BE2C (cell line): ENCODE measurements at regions not wholly inside any gene's neighbourhood (a gene's known extent, or its start where the extent isn't known, plus 50 kb on each side); places are given as distances from the start of the nearest gene placed in this dataset.

Experiments
- DNase-seq: peaks from one replicate; pipeline ENCODE4 v3.0.0-alpha.2; 2020
- H3K27me3 ChIP-seq: fragments of 250-450 bp; sonication (Bioruptor Pico); 2 replicates; pipeline ENCODE4 v1.5.1; 2020; ENCODE audit warnings: mild to moderate bottlenecking
- H3K36me3 ChIP-seq: fragments of 250-450 bp; sonication (Bioruptor Pico); 2 replicates; pipeline ENCODE4 v1.5.1; 2020; ENCODE audit warnings: mild to moderate bottlenecking
- H3K4me1 ChIP-seq: fragments of 250-450 bp; sonication (Bioruptor Pico); 2 replicates; pipeline ENCODE4 v1.5.1; 2020
- H3K4me3 ChIP-seq: 2 replicates; pipeline ENCODE4 v1.5.1; 2011; ENCODE audit warnings: low read depth, low read length
- H3K9me3 ChIP-seq: fragments of 250-450 bp; sonication (Bioruptor Pico); 2 replicates; pipeline ENCODE4 v1.5.1; 2020
- TF ChIP-seq, protein P1 (sequence below): IDR thresholded peaks from 2 replicates; pipeline ENCODE4 v1.5.1; 2012; ENCODE audit warnings: mild to moderate bottlenecking, low read depth, low read length

DNA sequence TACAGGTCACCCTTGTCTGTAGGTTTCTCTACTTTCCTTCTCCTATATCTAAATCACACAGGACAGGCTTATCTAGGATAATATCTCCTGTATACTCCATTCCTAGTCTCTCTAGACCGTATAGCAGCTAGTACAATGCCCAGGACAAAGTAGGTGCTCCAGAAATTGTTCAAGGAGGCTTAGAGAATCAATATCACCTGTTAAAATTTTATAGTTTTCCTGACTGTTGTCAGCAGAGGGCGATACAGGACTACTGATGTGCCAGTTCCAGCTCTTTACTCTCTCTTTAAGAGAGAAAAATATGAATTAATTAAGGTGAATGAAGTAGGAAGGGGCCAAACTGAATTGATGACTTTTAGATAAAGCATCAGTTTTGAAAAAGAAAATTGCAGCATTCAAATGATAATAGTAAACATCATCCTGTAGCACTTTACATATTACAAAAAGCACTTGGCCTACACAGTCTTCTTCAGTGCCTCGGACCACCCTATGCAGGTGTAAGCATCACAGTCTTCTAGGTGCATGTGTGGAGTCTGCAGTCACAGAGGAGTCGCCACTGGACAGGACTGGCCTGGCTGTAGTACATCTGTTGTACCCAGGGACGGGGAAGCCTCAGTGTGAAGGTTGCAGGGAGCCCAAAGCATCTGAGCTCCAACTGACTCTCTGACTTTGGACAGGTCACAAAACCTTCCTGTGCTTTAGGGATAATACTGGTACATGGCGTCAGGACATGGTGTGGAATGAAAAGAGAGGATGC lies 61.9 kb upstream of the MAX start:
- TF ChIP-seq, protein P1, sequence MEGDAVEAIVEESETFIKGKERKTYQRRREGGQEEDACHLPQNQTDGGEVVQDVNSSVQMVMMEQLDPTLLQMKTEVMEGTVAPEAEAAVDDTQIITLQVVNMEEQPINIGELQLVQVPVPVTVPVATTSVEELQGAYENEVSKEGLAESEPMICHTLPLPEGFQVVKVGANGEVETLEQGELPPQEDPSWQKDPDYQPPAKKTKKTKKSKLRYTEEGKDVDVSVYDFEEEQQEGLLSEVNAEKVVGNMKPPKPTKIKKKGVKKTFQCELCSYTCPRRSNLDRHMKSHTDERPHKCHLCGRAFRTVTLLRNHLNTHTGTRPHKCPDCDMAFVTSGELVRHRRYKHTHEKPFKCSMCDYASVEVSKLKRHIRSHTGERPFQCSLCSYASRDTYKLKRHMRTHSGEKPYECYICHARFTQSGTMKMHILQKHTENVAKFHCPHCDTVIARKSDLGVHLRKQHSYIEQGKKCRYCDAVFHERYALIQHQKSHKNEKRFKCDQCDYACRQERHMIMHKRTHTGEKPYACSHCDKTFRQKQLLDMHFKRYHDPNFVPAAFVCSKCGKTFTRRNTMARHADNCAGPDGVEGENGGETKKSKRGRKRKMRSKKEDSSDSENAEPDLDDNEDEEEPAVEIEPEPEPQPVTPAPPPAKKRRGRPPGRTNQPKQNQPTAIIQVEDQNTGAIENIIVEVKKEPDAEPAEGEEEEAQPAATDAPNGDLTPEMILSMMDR, result peak; percentile 76
- no peaks in the 10 kb centered on the region for H3K9me3 ChIP-seq
- no peaks in the 10 kb centered on the region for H3K27me3 ChIP-seq
- no peaks in the 10 kb centered on the region for H3K4me1 ChIP-seq
- H3K4me3 ChIP-seq, result no peak overlapping the region
- DNase-seq, result peak; percentile 31
- no peaks in the 10 kb centered on the region for H3K36me3 ChIP-seq

DNA sequence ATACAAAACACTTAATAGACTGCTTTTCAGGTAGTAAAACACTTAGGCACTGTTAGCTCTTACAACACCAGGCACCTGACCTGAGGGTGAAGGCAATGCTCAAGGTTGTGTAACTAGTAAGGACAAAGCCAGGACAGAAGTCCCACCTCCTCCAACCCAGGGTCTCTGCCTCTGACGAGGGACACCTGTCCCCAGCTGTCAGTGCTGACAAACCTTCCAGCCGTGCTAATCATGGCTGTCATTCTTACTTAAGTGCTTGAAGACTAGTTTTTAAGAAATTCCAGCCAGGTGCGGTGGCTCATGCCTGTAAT lies 62.5 kb upstream of the MAX start:
- no peaks in the 10 kb centered on the region for H3K36me3 ChIP-seq
- TF ChIP-seq, protein P1, result no peak
- H3K4me1 ChIP-seq, result no peaks in the 10 kb centered on the region
- no peak for DNase-seq
- H3K27me3 ChIP-seq, result no peaks in the 10 kb centered on the region
- no peaks in the 10 kb centered on the region for H3K9me3 ChIP-seq
- no peak overlapping the region for H3K4me3 ChIP-seq

DNA sequence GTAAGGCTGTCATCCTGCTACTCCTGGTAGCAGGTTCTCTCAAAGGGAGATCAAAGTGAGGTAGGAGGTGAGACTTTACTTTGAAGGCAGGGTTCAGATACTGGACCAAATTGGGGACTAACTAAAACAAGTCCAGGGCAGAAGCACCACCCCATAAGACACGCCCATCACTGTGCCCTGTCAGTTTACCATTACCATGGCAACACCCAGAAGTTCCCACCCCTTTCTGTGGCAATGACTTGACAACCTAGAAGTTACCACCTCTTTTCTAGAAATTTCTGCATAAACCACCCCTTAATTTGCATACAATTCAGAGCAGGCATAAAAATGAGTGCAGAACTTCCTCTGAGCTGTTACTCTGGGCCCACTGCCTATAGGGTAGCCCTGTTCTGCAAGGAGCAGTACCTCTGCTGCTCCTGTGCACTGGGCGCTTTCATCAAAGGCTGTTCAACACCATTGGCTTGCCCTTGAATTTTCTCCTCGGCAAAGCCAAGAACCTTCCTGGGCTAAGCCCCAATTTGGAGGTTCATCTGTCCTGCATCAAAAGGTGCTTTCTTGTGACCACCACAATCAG lies 64.8 kb upstream of the MAX start:
- Histone ChIP-seq H3K4me1 (no peaks in the 10 kb centered on the region), H3K36me3 (no peaks in the 10 kb centered on the region)
- no peak for DNase-seq

DNA sequence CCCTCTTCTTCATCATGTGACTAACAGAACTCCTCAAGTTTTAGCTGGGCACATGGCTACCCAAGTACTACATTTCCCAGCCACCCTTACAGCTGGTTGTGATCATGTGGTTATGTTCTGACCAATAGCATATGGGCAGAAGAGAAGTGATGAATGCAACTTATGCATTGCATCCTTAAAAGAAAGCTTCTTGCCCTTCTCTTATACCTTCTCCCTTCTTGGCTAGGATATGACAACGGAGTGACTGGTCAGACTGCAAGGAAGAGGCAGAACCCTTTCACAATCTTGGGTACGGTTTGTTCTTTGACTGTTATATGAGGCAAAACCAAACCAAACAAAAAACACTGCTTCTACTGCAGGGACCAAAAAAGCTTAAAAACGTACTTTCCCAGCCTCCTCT lies 66.5 kb upstream of the MAX start:
- no peaks in the 10 kb centered on the region for H3K9me3 ChIP-seq
- H3K27me3 ChIP-seq, result no peaks in the 10 kb centered on the region
- H3K4me3 ChIP-seq, result no peak overlapping the region
- DNase-seq, result no peak
- no peaks in the 10 kb centered on the region for H3K4me1 ChIP-seq
- TF ChIP-seq, protein P1, result no peak
- H3K36me3 ChIP-seq, result no peaks in the 10 kb centered on the region

More for the DNA sequence above, 64.8 kb upstream of the MAX start:
- Histone ChIP-seq H3K4me3 (no peak overlapping the region), H3K27me3 (no peaks in the 10 kb centered on the region), H3K9me3 (no peaks in the 10 kb centered on the region)
- TF ChIP-seq, protein P1, result no peak

DNA sequence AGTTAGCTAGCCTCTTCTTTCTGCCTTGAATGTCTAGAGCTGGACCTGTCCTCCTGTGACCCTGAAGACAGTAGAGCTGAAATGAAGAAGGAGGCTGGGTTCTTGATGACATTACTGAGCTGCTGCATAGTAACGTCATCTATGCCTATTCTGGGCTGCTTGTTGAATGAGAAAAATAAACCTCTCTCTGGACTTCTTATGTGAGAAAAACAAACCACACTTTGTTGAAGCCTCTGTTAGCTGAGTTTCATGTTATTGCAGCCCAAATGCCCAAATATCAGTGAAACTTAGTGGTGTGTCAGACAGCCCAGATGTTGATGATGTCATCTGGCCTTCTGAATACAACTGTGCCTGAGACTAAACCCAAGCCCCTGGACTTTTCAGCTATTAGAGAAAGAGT lies 67.0 kb upstream of the MAX start:
- H3K27me3 ChIP-seq, result no peaks in the 10 kb centered on the region
- TF ChIP-seq, protein P1, result no peak
- H3K4me1 ChIP-seq, result no peaks in the 10 kb centered on the region
- no peaks in the 10 kb centered on the region for H3K36me3 ChIP-seq
- no peaks in the 10 kb centered on the region for H3K9me3 ChIP-seq
- H3K4me3 ChIP-seq, result no peak overlapping the region
- no peak for DNase-seq

DNA sequence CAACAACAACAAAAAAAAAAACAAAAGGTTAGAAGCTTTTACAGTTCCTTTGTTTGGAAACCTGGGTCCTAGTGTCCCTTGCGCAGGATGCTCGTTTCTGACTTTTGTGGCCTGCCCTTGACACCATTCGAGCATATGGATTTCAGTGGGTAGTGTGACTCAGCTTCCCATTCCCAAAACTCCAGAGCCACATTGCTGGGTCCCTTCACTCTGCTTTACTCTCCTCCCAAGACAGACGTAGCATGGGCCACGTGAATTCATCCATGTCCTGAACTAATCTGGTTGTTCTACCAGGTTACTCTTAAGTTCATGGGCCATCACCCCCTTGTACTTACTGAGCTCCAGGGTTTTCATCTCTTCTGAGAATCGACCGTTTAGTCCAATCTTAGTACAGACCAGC lies 68.0 kb upstream of the MAX start:
- no peaks in the 10 kb centered on the region for H3K27me3 ChIP-seq
- TF ChIP-seq, protein P1, result no peak
- no peaks in the 10 kb centered on the region for H3K9me3 ChIP-seq
- peak overlapping the region; percentile 59 for H3K4me3 ChIP-seq
- no peaks in the 10 kb centered on the region for H3K36me3 ChIP-seq
- H3K4me1 ChIP-seq, result no peaks in the 10 kb centered on the region
- no peak for DNase-seq
